Osteoblast (primary cell): ENCODE measurements at regions not wholly inside any gene's neighbourhood (a gene's known extent, or its start where the extent isn't known, plus 50 kb on each side); places are given as distances from the start of the nearest gene placed in this dataset.

Source experiments
- DNase-seq: peaks from one replicate; pipeline ENCODE4 v3.0.0; 2011; ENCODE audit warnings: low spot score, mixed read lengths; ENCODE audit not compliant: insufficient read length; ENCODE audit errors: missing footprints
- H2AFZ ChIP-seq: 2 replicates; pipeline ENCODE4 v1.6.0; 2011; ENCODE audit warnings: mild to moderate bottlenecking, low read length
- H3K27ac ChIP-seq: 2 replicates; pipeline ENCODE4 v1.5.1; 2011; ENCODE audit warnings: mild to moderate bottlenecking, low read depth, low read length, moderate library complexity
- H3K27me3 ChIP-seq: 2 replicates; pipeline ENCODE4 v1.6.0; 2012; ENCODE audit warnings: mild to moderate bottlenecking, control low read depth, inconsistent platforms, low read length, moderate library complexity; ENCODE audit not compliant: insufficient read depth
- H3K36me3 ChIP-seq: 2 replicates; pipeline ENCODE4 v1.5.1; 2011; ENCODE audit warnings: mild to moderate bottlenecking, low read length, control low read depth, moderate library complexity; ENCODE audit not compliant: insufficient read depth
- H3K4me1 ChIP-seq: 2 replicates; pipeline ENCODE4 v1.5.1; 2011; ENCODE audit warnings: mild to moderate bottlenecking, low read length, control low read depth, moderate library complexity; ENCODE audit not compliant: insufficient read depth
- H3K4me2 ChIP-seq: 2 replicates; pipeline ENCODE4 v1.6.0; 2011; ENCODE audit warnings: mild to moderate bottlenecking, low read length; ENCODE audit not compliant: insufficient read depth
- H3K4me3 ChIP-seq: fragments of 200-600 bp; sonication (generic); 3 replicates; pipeline ENCODE4 v1.5.1; 2012; ENCODE audit warnings: mild to moderate bottlenecking, low read length, inconsistent platforms; ENCODE audit not compliant: insufficient read depth
- H3K79me2 ChIP-seq: 2 replicates; pipeline ENCODE4 v1.6.0; 2012; ENCODE audit warnings: mild to moderate bottlenecking, low read length, control low read depth, inconsistent platforms; ENCODE audit not compliant: insufficient read depth
- H3K9me3 ChIP-seq: 2 replicates; pipeline ENCODE4 v1.5.1; 2011; ENCODE audit warnings: low read depth, low read length, control low read depth
- H4K20me1 ChIP-seq: 2 replicates; pipeline ENCODE4 v1.6.0; 2012; ENCODE audit warnings: mild to moderate bottlenecking, low read length, control low read depth; ENCODE audit not compliant: insufficient read depth
- CTCF ChIP-seq: IDR thresholded peaks from 2 replicates; pipeline ENCODE4 v1.5.1; 2011; ENCODE audit warnings: mild to moderate bottlenecking, low read depth, low read length, moderate library complexity; ENCODE audit errors: extremely low read depth

- Histone ChIP-seq H4K20me1 (no peaks in the 10 kb centered on the region), H3K4me2 (no peak overlapping the region), H3K27ac (no peak overlapping the region), H3K4me3 (no peak overlapping the region), H3K9me3 (no peaks in the 10 kb centered on the region), H3K79me2 (no peaks in the 10 kb centered on the region), H2AFZ (no peak overlapping the region), H3K27me3 (no peaks in the 10 kb centered on the region), H3K36me3 (no peaks in the 10 kb centered on the region), H3K4me1 (no peaks in the 10 kb centered on the region)
- DNase-seq, result no peak
- no peak for TF ChIP-seq CTCF
Observed at GRCh38 chr14:46008348-46008747, 643.2 kb downstream of the RPL10L start.

- H3K4me1 ChIP-seq, result no peaks in the 10 kb centered on the region
- no peak for TF ChIP-seq CTCF
- no peak overlapping the region for H3K4me2 ChIP-seq
- no peak overlapping the region for H2AFZ ChIP-seq
- H4K20me1 ChIP-seq, result no peaks in the 10 kb centered on the region
- H3K4me3 ChIP-seq, result no peak overlapping the region
- H3K27me3 ChIP-seq, result no peaks in the 10 kb centered on the region
- no peaks in the 10 kb centered on the region for H3K9me3 ChIP-seq
- H3K27ac ChIP-seq, result no peak overlapping the region
- DNase-seq, result no peak
- H3K79me2 ChIP-seq, result no peaks in the 10 kb centered on the region
- H3K36me3 ChIP-seq, result no peaks in the 10 kb centered on the region
Observed at GRCh38 chr14:45998554-45998953, 653.0 kb downstream of the RPL10L start.

DNA sequence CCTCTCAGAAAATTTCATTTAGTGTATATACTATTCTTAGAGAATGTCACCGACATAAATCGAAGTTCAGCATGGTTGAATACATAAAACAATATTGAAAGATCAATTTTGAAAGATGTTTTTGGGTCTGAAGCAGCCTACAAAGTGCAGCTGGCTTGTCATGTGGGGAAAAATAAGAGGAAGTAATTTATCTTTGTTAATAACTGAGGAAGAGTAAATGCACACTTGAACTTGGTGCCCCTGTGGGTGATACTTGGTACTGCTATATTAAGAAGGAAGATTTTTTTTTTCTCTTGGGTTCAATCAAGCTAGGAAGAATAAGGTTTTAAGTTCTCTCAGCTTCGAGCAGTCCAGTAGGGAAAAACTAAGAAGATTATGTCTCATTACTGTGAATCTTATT is 661.3 kb downstream of the RPL10L start:
- no peak for DNase-seq
- H3K27me3 ChIP-seq, result no peaks in the 10 kb centered on the region
- H4K20me1 ChIP-seq, result no peaks in the 10 kb centered on the region
- no peaks in the 10 kb centered on the region for H3K79me2 ChIP-seq
- no peaks in the 10 kb centered on the region for H3K4me1 ChIP-seq
- no peak overlapping the region for H3K4me3 ChIP-seq
- H3K36me3 ChIP-seq, result no peaks in the 10 kb centered on the region
- no peak overlapping the region for H2AFZ ChIP-seq
- TF ChIP-seq CTCF, result no peak
- H3K4me2 ChIP-seq, result no peak overlapping the region
- no peaks in the 10 kb centered on the region for H3K9me3 ChIP-seq
- no peak overlapping the region for H3K27ac ChIP-seq

DNA sequence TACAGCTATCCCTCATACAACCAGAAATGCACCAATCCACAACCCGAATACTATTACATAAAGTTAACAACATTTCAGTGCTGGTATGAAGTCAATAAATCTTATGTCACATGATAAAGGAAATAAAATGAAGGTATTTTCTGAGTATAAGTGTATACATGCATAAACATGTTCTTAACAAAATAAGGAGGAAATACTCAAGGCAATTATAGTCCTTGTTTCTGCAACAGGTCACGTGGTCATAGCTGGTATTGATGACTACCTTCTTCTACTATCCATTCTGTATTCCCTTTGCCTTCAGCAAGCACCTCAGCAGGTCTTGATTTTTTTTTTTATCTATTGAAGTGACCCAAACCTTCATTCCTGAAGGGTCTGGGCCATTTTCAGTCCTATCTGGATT is 675.6 kb downstream of the RPL10L start:
- DNase-seq, result no peak
- no peak overlapping the region for H3K4me2 ChIP-seq
- no peak overlapping the region for H2AFZ ChIP-seq
- no peak for TF ChIP-seq CTCF
- no peak overlapping the region for H3K27ac ChIP-seq
- H3K9me3 ChIP-seq, result peaks cover 2% of the 10 kb centered on the region
- no peaks in the 10 kb centered on the region for H3K36me3 ChIP-seq
- no peaks in the 10 kb centered on the region for H4K20me1 ChIP-seq
- no peak overlapping the region for H3K4me3 ChIP-seq
- H3K27me3 ChIP-seq, result no peaks in the 10 kb centered on the region
- no peaks in the 10 kb centered on the region for H3K4me1 ChIP-seq
- no peaks in the 10 kb centered on the region for H3K79me2 ChIP-seq
